NCI-H748 treated with DMSO at 0.1 percent for 48 hours (cell line): ENCODE measurements at regions not wholly inside any gene's neighbourhood (a gene's known extent, or its start where the extent isn't known, plus 50 kb on each side); places are given as distances from the start of the nearest gene placed in this dataset.
"Not testable (repeated sequence)": the region's sequence is repeated elsewhere in the genome, so short reads cannot be mapped to it uniquely, and the experiment has no call there.

ENCODE experiments used
- DNase-seq: peaks from one replicate; lab custom pipeline; 2025; lab: John Stamatoyannopoulos, UW

DNA sequence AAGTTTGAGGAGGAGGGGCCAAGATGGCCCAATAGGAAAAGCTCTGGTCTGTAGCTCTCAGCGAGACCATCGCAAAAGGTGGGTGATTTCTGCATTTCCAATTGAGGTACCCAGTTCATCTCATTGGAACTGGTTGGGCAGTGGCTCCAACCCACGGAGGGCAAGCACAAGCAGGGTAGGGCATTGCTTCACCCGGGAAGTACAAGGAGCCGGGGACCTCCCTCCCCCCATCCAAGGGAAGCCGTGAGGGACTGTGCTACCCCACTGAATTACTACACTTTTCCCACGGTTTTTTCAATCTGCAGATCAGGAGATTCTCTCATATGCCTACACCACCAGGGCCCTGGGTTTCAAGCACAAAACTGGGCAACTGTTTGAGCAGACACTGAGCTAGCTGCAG, 58.0 kb upstream of the EFCAB3 start:
- no peak for DNase-seq

DNA sequence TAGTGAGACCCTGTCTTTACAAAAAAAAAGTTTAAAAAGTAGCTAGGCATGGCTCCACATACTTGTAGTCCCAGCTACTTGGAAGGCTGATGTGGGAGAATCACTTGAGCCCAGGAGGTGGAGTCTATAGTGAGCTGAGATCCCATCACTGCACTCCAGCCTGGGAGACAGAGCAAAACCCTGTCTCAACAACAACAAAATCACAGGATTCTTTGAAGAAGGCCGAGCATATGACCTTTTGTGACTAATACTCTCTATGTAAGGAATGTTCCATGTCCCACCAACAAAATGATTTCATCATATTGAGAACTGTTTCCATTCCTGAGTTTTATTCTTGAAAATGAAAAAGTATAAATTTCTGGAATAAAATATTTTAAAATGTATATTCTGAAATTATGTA, 58.9 kb upstream of the EFCAB3 start:
- DNase-seq, result no peak

DNA sequence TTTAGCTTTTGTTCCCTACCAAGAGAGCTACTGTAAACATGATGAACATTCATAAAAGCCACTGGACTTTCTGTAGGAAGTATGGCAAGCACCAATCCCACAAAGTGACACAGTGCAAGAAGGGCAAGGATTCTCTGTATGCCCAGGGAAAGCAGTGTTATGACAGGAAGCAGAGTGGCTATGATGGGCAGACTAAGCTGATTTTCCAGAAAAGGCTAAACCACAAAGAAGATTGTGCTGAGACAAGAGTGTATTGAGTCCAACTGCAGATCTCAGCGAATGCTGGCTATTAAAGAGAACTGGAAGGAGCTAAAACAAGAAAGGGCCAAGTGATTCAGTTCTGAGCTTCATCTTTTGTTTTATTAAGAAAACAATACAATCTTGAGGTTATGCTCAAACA, 60.5 kb upstream of the EFCAB3 start:
- DNase-seq, result no peak

DNA sequence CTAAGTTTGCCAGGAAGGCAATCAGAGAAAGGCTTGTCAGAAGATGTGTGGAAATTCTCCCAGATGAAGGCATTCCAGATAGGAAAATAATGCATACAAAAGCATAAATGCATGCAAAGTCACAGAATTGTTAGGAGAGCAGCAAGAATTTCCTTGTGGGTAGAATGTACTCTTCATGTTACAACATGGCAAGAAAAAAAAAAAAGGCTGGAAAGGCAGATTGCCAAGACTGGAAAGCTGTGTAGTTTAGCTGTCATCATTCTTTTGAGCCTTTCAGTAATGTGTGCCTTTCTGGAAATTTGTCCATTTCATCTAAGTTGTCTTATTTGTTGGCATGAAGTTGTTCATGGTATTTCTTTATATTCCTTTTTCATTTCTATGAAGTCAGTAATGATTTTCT, 71.0 kb upstream of the EFCAB3 start:
- DNase-seq, result no peak

DNA sequence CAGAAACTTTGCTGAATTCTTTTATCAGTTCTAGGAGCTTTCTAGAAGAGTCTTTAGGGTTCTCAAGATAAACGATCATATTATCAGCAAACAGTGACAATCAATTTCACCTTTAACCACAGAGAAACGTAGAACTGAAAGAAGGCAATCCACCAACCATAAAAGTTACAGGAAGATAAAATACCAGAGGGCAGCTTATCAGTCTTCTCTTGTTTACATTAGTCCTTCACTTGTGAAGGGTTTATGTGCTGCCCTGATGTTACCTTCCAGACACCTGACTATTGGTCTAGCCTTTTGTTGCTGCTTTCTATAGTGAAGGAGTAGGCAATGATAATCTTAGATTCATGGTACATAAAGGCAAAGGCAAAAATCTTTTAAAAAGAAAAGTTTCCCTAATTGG, 73.2 kb upstream of the EFCAB3 start:
- DNase-seq, result no peak

DNA sequence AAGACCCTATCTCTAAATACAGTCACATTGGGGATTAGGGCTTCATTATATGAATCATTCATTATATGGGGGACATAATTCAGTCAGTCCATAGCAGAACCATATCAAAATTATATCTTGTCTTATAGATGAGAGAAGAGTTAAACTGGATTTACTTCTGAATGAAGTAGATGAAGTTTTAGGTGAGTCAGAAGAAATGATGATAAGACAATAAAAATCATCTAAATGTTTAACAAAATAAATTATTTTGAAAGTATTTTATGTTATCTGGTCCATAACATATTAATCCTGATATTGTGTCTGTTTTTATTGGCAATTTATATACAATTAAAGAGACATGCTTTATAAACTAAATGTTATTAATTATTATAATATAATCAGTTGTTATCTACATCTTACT, 76.9 kb upstream of the EFCAB3 start:
- no peak for DNase-seq

DNA sequence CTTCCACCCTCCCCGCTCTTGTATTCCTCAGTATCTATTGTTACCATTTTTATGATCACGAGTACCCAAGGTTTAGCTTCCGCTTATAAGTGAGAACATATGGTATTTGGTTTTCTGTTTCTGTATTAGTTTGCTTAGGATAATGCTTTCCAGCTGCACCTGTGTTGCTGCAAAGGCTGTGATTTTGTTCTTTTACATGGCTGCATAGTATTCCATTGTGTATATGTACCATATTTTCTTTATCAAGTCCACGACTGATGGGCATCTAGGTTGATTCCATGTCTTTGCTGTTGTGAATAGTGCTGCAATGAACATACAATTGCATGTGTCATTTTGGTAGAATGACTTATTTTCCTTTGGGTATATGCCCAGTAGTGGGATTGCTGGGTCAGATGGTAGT, 79.7 kb upstream of the EFCAB3 start:
- DNase-seq, result no peak

DNA sequence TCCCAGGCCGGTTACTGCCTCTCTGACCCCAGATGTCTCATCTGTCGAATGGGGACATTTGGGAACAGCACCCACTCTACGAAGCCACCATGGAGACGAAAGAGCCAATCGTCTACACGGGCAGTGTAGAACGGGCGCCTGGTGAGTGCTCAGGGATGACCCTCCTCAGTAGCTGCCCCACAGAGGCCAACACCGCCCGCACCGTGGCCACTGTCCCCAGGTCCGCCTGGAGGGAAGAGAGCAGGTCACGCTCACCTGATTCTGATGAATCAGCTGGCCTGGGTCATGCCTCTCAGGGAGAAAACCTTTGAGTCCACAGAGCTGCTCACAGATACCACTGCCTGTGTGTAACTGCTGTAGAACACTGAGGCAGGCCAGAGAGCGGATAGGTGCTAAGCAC, 105.1 kb upstream of the EFCAB3 start:
- DNase-seq, result not testable (repeated sequence)

DNA sequence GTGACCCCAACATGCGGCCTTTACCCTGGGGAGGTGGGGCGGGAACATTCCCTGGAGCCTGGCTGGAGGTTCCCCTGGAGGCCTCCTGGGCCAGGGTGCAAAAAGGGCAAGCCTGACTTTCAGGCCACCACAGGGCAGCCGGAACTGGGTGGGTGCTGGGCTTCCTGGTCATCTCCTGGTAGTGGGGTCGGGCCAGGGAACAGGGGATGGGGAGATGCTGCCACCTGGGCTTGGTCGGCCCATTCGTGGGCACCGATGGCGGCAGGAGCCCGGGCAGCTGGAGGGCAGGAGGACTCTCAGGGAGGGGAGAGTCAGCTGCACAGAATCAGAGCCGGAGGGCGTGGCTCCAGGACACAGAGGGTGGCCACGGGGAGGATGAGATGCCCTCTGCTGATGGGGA, 112.0 kb upstream of the EFCAB3 start:
- not testable (repeated sequence) for DNase-seq

DNA sequence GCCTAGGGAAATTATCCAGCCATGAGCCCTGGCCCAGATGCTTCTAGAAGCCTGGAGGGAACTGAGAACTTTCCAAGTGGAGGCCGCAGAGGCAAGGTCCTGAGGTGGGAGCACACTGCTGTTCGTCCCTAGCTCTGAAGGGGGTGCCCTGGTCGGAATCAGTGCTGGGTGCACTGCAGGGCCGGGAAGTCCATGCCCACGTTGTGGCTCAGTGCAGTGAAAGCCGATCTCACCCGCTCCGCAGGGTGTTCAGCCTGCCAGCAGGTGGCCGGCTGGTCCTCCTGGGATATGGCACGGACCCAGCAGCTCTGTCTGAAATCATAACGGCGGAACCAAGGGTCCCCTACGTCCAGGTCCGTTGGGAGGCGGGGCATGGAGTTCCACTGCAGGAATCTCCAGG, 115.4 kb upstream of the EFCAB3 start:
- DNase-seq, result not testable (repeated sequence)

DNA sequence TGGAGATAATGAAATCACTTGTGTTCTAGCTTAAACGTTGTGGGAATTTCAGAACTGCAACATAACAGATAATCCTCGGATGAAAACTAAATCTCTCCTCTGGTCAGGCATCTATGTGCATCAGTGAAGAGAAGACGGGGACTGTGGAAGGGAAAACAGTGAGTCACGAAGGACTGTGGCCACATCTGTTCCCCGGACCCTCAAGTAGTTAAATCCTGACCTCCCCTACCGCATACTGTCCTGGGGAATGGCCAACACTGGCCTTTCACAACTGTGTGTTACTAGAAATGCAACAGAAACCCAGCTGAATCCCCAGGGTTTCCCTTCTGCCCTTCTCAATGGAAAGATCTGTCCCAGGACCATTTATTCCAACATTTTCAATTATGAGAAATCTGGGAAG, 124.6 kb upstream of the EFCAB3 start:
- not testable (repeated sequence) for DNase-seq

DNA sequence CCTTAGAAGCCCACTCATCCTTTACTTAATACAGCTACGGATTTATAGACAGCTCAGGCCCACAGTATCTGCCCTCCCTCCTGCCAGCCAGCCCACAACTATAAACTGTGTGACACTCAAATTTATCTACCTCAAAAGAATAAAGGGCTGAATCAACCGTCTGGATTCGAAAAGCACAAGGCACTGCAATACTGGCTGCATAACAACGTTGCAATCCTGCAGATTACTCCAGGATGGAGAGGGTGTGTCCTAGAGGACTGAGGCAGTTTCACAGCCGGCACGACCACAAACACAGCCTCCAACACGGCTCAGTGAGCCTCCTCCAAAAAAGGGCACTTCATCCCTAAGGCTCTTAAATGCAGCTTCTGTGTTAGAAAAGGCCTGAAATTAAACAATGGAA, 138.3 kb upstream of the EFCAB3 start:
- DNase-seq, result not testable (repeated sequence)

DNA sequence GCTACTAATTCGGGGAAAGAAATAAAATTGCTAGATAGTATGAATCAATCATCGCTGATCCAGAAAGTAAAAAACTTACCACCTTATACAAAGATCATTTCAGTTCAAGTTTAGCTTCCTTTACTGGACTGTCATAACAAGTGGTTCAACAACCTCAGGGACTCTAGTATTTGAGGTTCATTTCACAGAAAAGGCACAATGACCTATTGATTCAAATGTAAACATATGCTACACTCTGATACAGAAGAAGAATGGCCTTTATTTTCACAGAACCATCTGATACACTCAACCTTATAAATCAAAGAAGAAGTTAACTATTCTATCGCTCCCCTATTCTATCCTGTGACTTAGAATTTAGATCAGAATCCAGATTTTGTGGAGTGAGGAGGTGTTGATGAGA, 140.8 kb upstream of the EFCAB3 start:
- not testable (repeated sequence) for DNase-seq

DNA sequence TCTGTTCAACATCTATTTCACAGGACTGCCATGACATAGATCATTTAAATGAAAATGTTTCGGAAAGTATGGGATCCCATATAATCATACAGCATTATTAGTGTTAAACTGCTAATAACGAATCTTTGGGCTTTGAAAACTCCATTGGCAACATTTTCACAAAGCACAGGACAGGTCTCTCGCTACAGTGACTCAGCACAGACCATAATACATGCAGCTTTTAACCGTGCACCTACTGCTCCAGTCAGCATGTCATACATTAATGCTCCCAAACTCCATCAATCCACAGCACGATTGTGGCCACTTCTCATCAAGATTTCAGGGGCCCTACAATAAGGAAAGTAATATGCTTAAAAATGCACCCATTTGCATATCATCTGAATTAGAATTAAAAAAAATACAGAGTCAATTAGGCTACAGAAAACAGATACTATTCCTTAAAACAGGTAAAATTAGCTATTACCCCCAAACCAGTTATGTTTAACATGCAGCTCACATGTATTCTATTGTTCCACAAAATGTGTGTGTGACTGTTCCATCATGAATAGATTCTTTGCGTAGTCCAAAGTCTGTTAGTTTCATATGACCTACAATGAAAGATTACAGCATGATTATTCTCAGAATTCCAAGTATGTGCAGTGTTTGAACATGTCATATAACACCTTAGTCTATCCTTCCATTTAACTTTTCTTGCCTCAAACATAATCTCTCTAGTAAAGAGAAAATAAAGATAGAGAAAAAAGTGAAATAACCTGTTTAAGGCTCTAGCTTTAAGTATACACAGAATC, 141.6 kb upstream of the EFCAB3 start:
- DNase-seq, result not testable (repeated sequence)

DNA sequence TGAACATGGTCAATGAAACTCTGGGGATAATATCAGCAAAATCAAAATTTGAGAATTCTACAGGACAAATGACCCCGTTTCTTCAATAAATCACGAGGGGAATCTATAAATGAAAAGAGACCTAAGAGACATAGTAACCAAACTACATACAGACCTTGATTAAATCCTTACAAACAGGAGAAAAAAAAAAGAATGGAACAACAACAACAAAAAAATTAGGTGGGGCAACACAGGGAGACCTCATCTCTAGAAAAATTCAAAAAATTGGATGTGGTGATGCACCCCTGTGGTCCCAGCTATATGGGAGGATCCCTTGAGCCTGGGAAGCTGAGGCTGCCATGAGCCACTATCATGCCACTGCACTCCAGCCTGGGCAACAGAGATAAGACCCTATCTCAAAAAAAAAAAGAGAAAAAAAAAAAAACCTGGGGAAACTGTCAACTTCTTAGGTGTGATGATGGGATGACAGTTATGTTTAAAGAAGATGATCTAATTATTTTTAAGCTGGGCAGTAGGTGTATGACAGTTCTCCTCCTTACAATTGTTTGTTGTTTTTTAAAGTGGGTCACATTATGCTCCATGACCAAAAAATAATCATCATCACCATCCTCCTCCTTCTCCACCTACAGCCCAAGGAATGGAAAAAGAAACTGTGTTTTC, 146.4 kb upstream of the EFCAB3 start:
- not testable (repeated sequence) for DNase-seq

DNA sequence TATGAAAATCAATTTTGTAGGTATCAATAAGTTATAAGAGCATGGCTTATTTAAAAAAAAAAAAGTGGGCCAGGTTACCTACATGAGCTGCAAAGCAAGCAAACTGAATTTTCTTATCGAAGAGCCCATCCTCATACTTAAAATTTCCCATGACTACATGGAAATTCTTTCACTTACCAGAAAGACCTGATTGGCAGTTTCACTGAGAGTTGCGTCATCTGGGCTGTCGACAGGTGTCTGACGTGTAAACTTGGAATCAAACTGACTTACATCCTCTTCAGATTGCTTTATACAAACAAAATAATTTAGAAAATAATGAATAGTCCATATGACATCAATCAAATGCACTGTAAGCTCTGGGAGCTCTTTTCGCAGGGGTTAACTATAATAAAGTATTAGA, 149.1 kb upstream of the EFCAB3 start:
- DNase-seq, result not testable (repeated sequence)

DNA sequence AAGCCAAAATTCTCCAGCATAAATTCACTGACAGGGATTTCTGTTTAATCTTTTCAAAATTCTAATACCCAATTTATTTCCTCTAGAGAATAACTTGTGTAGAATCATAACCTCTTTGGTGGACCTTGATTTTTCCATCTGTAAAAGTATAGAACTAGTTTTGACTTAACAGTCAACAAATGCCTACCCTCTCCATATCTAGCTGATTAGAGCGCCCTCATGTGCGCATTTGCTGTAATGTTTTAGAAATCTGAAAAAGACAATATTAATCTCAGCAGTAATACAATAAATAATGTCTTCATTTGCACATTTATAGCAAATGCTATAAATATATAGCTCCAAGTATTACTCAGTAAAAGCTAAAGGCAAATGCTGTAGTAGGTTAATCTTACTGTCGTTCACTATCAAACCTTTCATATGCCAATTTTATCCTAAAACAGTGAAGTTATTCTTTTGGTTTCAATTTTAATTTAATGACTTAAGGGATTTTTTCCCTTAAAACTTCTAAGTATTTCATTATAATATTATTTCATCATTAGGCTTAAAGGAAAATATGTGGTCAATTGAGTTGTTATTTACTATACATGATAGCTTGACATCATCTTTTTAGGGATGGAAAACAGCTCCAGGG, 153.6 kb upstream of the EFCAB3 start:
- DNase-seq, result not testable (repeated sequence)

DNA sequence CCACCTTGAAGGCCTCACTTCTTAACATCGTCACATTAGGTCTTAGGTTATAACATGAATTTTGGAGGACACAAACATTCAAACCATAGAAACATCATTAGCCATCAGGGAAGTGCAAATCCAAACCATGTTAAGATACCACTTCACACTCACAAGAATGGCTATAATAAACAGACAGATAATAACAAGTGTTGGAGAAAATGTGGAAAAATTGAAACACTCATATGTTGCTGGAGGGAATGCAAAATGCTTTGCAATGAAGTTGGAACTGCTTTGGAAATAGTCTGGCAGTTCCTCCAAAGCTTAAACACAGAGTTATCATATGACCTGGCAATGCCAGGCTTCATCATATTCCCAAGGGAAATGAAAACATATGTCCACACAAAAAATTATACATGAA, 156.8 kb upstream of the EFCAB3 start:
- not testable (repeated sequence) for DNase-seq

DNA sequence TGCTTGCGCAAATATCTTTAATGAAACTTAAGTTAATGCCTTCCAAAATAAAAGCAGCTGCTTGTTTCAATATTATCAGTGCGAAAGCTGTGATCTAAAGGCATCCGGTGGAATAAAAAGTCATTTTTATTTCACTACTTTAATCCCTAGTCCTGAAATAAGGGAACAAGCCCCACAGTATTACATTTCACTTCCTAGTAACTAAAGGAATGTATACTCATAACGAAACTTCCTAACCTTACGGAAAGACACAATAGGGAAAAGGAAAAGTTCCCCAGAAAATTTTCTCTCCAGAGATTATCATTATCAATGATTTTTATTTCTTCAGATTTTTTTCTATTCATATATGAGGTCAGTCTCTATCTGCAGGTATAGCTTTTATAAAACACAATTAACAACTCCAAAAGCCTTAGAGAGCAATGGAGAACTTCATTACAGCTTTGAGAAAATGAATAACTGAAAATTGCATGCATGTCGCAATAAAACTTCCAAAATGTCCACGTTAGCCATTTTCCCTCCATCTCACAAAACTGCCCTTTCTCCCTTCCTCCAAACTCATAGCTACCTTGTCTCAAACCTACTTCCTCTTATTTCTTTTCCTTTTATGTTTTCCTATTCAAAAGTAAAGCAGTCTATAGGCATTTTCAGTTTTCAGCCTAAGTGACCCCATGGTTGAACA, 154.3 kb upstream of the MED13 start:
- DNase-seq, result no peak

DNA sequence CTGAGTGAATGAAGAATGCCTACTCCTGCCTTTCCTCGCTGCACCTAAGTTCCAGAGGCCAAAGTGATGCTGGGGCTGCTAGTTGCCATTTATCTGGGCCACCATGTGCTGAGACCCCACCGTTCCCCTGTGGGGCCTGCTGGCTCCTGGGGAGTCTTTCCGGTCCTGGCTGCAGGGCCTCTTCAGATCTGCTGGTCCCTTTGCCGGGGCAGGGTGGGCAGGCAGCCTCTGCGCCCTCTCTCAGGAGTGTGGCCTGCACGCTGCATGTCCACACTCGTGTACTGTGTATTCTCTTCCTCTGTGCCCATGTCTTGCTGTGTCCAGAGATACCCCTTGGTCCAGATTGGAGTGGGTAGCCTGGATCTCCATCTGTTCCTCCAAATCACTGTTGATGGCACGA, 151.8 kb upstream of the MED13 start:
- DNase-seq, result no peak

DNA sequence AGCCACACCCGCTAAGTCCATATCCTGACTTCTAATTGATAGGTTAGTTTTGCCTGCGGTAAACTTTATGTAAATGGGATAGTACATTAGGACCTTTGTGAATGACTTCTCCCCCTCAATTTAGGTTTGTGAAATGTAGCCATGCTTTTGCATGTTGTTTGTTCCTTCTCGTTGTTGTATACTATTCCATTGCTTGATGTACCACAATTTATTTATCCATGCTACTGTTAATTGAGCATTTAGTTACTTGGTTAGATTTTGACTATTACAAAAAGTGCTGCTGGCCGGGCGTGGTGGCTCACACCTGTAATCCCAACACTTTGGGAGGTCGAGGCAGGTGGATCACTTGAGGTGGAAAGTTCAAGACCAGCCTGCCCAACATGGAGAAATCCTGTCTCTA, 150.8 kb upstream of the MED13 start:
- DNase-seq, result not testable (repeated sequence)

DNA sequence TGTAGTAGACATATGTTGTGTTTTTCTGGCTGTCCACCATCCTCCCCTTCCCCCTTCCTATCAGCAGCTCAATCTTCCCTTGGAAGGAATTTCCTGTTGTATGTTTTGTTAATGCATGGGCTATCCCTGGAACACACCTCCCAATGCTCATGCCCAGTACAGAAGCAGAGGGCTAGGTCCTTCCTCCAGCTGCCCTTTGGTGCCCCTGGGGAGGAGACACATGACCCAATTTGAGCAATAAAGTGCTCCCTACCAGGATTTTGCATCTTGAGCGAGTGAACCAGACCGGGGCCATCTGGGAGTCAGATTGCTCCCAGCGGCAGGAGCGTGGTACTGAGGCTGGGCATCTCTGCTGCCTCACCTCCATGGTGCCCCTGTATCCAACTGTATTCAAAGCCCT, 141.5 kb upstream of the MED13 start:
- DNase-seq, result no peak

DNA sequence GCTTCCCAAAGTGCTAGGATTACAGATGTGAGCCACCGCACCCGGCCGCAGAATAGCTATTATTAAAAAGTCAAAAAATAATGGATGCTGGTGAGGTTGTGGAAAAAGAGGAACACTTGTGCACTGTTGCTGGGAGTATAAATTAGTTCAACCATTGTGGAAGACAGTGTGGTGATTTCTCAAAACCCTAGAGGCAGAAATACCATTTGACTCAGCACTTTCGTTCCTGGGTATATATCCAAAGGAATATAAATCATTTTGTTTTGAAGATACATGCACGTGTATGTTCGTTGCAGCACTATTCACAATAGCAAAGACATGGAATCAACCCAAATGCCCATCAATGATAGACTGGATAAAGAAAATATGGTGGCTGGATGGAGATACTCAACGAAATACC, 132.1 kb upstream of the MED13 start:
- not testable (repeated sequence) for DNase-seq
